H1 (cell line): ENCODE measurements at regions not wholly inside any gene's neighbourhood (a gene's known extent, or its start where the extent isn't known, plus 50 kb on each side); places are given as distances from the start of the nearest gene placed in this dataset.

Experiments used
- CTCF ChIA-PET: fragments of 300-600 bp; sonication (Branson Sonifier 250); formaldehyde crosslinking; loops from one replicate; lab custom pipeline; 2021; ENCODE audit not compliant: partially characterized antibody; lab: Charles Lee
- POLR2A ChIA-PET: fragments of 300-600 bp; sonication (Branson Sonifier 250); formaldehyde crosslinking; loops from one replicate; lab custom pipeline; 2021; ENCODE audit warnings: inconsistent platforms; ENCODE audit not compliant: partially characterized antibody; lab: Charles Lee
- DNase-seq, 2 experiments: peaks; one replicate each; pipeline versions ENCODE4 v3.0.0 to v3.0.0-alpha.2; 2010 to 2022; ENCODE audit warnings: low spot score in 2 of 2, low read depth in 1 of 2, mixed read lengths in 1 of 2
- FAIRE-seq: peaks from 2 replicates; lab custom pipeline; 2011; peaks lifted over from hg19 to GRCh38; lab: Jason Lieb, UNC
- H2AFZ ChIP-seq: 2 replicates; pipeline ENCODE4 v1.8.1; 2012; ENCODE audit warnings: low read length, inconsistent platforms
- H2AK5ac ChIP-seq: 2 replicates; pipeline ENCODE4 v1.6.1; 2013; ENCODE audit warnings: low read depth, low read length
- H2BK120ac ChIP-seq: replicated peaks from 2 replicates; pipeline ENCODE3; 2013; ENCODE audit warnings: low read depth, low read length, inconsistent platforms
- H2BK12ac ChIP-seq: 2 replicates; pipeline ENCODE4 v1.6.1; 2013; ENCODE audit warnings: low read depth, low read length
- H2BK15ac ChIP-seq: 2 replicates; pipeline ENCODE4 v1.6.1; 2013; ENCODE audit warnings: low read length
- H2BK20ac ChIP-seq: 2 replicates; pipeline ENCODE4 v1.6.1; 2013; ENCODE audit warnings: low read length
- H2BK5ac ChIP-seq: 2 replicates; pipeline ENCODE4 v1.6.1; 2013; ENCODE audit warnings: low read depth, low read length
- H3K14ac ChIP-seq: 2 replicates; pipeline ENCODE4 v1.6.1; 2013; ENCODE audit warnings: inconsistent platforms; ENCODE audit not compliant: insufficient read length
- H3K18ac ChIP-seq: 2 replicates; pipeline ENCODE4 v1.6.1; 2013; ENCODE audit warnings: low read length; ENCODE audit errors: extremely low read depth
- H3K23ac ChIP-seq: 2 replicates; pipeline ENCODE4 v1.6.1; 2013; ENCODE audit warnings: inconsistent platforms; ENCODE audit not compliant: insufficient read length
- H3K23me2 ChIP-seq: 2 replicates; pipeline ENCODE4 v1.6.1; 2013; ENCODE audit warnings: low read depth, low read length
- H3K27ac ChIP-seq: 2 replicates; pipeline ENCODE4 v1.6.1; 2011; ENCODE audit warnings: low read depth, low read length, inconsistent platforms
- H3K27me3 ChIP-seq, 4 experiments: replicated peaks in 1 of 4; 1 replicate in 1 of 4; 2 replicates in 3 of 4; pipeline versions ENCODE4 v1.6.1 to v1.8.1; 2011 to 2013; ENCODE audit warnings: low read length in 3 of 4, mild to moderate bottlenecking in 3 of 4, inconsistent platforms in 2 of 4, mixed read lengths in 2 of 4, moderate library complexity in 1 of 4; ENCODE audit not compliant: control insufficient read depth in 3 of 4, insufficient read depth in 3 of 4; ENCODE audit errors: extremely low read depth in 1 of 4
- H3K36me3 ChIP-seq, 4 experiments: 2 replicates each; pipeline versions ENCODE4 v1.6.1 to v1.8.1; 2011 to 2013; ENCODE audit warnings: mild to moderate bottlenecking in 4 of 4, low read length in 3 of 4, moderate library complexity in 2 of 4, control low read depth in 1 of 4, inconsistent platforms in 1 of 4; ENCODE audit not compliant: insufficient read depth in 4 of 4, control insufficient read depth in 2 of 4
- H3K4ac ChIP-seq: replicated peaks from 2 replicates; pipeline ENCODE3; 2013; ENCODE audit warnings: low read length, low read depth, mixed read lengths, inconsistent platforms; ENCODE audit not compliant: insufficient read length
- H3K4me1 ChIP-seq, 4 experiments: replicated peaks in 1 of 4; 1 replicate in 1 of 4; 2 replicates in 3 of 4; pipeline versions ENCODE4 v1.6.1 to v1.8.1; 2011 to 2013; ENCODE audit warnings: low read length in 3 of 4, inconsistent platforms in 2 of 4, mixed read lengths in 1 of 4; ENCODE audit not compliant: insufficient read depth in 4 of 4, control insufficient read depth in 3 of 4
- H3K4me2 ChIP-seq, 2 experiments: 2 replicates each; pipeline versions ENCODE4 v1.6.1 to v1.8.1; 2011 to 2013; ENCODE audit warnings: low read depth in 2 of 2, low read length in 2 of 2, control low read depth in 1 of 2, inconsistent platforms in 1 of 2, mild to moderate bottlenecking in 1 of 2; ENCODE audit not compliant: insufficient read depth in 1 of 2
- H3K4me3 ChIP-seq, 4 experiments: fragments of 200-600, 300-600 bp in 1 of 4; sonication (generic), shearing (Covaris generic), sonication (Bioruptor Twin) in 1 of 4; 2 replicates each; pipeline versions ENCODE4 v1.5.1 to v1.8.1; 2011 to 2016; ENCODE audit warnings: low read length in 4 of 4, low read depth in 3 of 4, control low read depth in 2 of 4, inconsistent platforms in 2 of 4, mild to moderate bottlenecking in 2 of 4, mixed read lengths in 1 of 4, moderate library complexity in 1 of 4; ENCODE audit not compliant: insufficient read depth in 2 of 4; ENCODE audit errors: extremely low read depth in 1 of 4
- H3K56ac ChIP-seq: replicated peaks from 2 replicates; pipeline ENCODE3; 2013; ENCODE audit warnings: low read depth, mild to moderate bottlenecking, mixed read lengths, low read length, inconsistent platforms; ENCODE audit not compliant: insufficient read length
- H3K79me1 ChIP-seq: 2 replicates; pipeline ENCODE4 v1.6.1; 2013; ENCODE audit warnings: low read depth, low read length, control low read depth
- H3K79me2 ChIP-seq, 2 experiments: 2 replicates each; pipeline versions ENCODE4 v1.6.1 to v1.8.1; 2012 to 2013; ENCODE audit warnings: low read length in 2 of 2, mild to moderate bottlenecking in 2 of 2, inconsistent platforms in 1 of 2; ENCODE audit not compliant: insufficient read depth in 2 of 2, control insufficient read depth in 1 of 2
- H3K9ac ChIP-seq, 4 experiments: replicated peaks in 1 of 4; 1 replicate in 1 of 4; 2 replicates in 3 of 4; pipeline versions ENCODE4 v1.6.1 to v1.8.1; 2011 to 2013; ENCODE audit warnings: low read depth in 3 of 4, low read length in 3 of 4, control low read depth in 2 of 4, mild to moderate bottlenecking in 2 of 4, moderate library complexity in 2 of 4, inconsistent platforms in 1 of 4; ENCODE audit errors: extremely low read depth in 1 of 4
- H3K9me3 ChIP-seq, 2 experiments: 2 replicates each; pipeline versions ENCODE4 v1.6.1 to v1.8.1; 2012 to 2013; ENCODE audit warnings: mild to moderate bottlenecking in 2 of 2, moderate library complexity in 2 of 2, control low read depth in 1 of 2, inconsistent platforms in 1 of 2, low read depth in 1 of 2, low read length in 1 of 2, mixed read lengths in 1 of 2; ENCODE audit not compliant: insufficient read depth in 2 of 2
- H4K20me1 ChIP-seq, 2 experiments: replicated peaks in 1 of 2; 2 replicates each; pipeline versions ENCODE3 to v1.8.1; 2011 to 2013; ENCODE audit warnings: inconsistent platforms in 2 of 2, low read length in 2 of 2, mild to moderate bottlenecking in 1 of 2; ENCODE audit not compliant: insufficient read depth in 2 of 2, control insufficient read depth in 1 of 2
- H4K5ac ChIP-seq: 2 replicates; pipeline ENCODE4 v1.6.1; 2013; ENCODE audit warnings: low read length, low read depth, mixed read lengths, inconsistent platforms; ENCODE audit not compliant: insufficient read length
- H4K8ac ChIP-seq: 2 replicates; pipeline ENCODE4 v1.8.0; 2013; ENCODE audit warnings: mild to moderate bottlenecking, moderate library complexity, low read length, inconsistent platforms; ENCODE audit not compliant: insufficient read depth; ENCODE audit errors: extremely low read depth
- H4K91ac ChIP-seq: replicated peaks from 2 replicates; pipeline ENCODE3; 2013; ENCODE audit warnings: low read length, mixed read lengths, inconsistent platforms; ENCODE audit not compliant: insufficient read length
- BCL11A ChIP-seq, 2 experiments: IDR thresholded peaks; one replicate each; pipeline ENCODE4 v1.6.1; 2011; ENCODE audit warnings: low read depth in 2 of 2, low read length in 2 of 2, mild to moderate bottlenecking in 2 of 2
- CEBPB ChIP-seq: IDR thresholded peaks from 2 replicates; pipeline ENCODE4 v1.6.1; 2012; ENCODE audit warnings: low read depth, low read length
- CHD2 ChIP-seq: IDR thresholded peaks from 2 replicates; pipeline ENCODE4 v1.6.1; 2012; ENCODE audit warnings: low read length, improper control_type of control experiment
- CREB1 ChIP-seq: IDR thresholded peaks from 2 replicates; pipeline ENCODE4 v1.6.1; 2012; ENCODE audit warnings: inconsistent platforms
- CTBP2 ChIP-seq: IDR thresholded peaks from 2 replicates; pipeline ENCODE4 v1.7.0; 2011; ENCODE audit warnings: borderline replicate concordance, mild to moderate bottlenecking, moderate library complexity, mixed read lengths, low read length; ENCODE audit not compliant: insufficient read depth, insufficient read length
- JUND ChIP-seq: IDR thresholded peaks from 2 replicates; pipeline ENCODE4 v1.6.1; 2011; ENCODE audit warnings: mild to moderate bottlenecking, improper control_type of control experiment, low read length
- KDM1A ChIP-seq: fragments of 200-600, 300-600 bp; sonication (generic); IDR thresholded peaks from 2 replicates; pipeline ENCODE4 v1.7.1; 2016; ENCODE audit warnings: mild to moderate bottlenecking, low read length, borderline replicate concordance
- NANOG ChIP-seq: IDR thresholded peaks from 2 replicates; pipeline ENCODE4 v1.6.1; 2011; ENCODE audit warnings: low read length, low read depth, mild to moderate bottlenecking, inconsistent platforms; ENCODE audit not compliant: insufficient read depth, poor library complexity, severe bottlenecking
- RBBP5 ChIP-seq: IDR thresholded peaks from 2 replicates; pipeline ENCODE4 v1.7.1; 2012; ENCODE audit warnings: low read depth, mild to moderate bottlenecking, inconsistent platforms, low read length, moderate library complexity, borderline replicate concordance
- SIX5 ChIP-seq: IDR thresholded peaks from 2 replicates; pipeline ENCODE4 v1.6.1; 2011; ENCODE audit warnings: mild to moderate bottlenecking, low read depth, low read length
- WGBS, 2 experiments: shearing (Covaris generic) in 1 of 2; methylation state at CpG; one replicate each; pipeline versions ENCODE4 v1.1.6 to v1.1.7; 2013 to 2015; ENCODE audit warnings: low lambda C conversion rate in 2 of 2, mixed read lengths in 2 of 2, inconsistent platforms in 1 of 2, low coverage in 1 of 2, missing lambda C conversion rate in 1 of 2; ENCODE audit not compliant: insufficient replicate concordance in 2 of 2, insufficient coverage in 1 of 2, insufficient read length in 1 of 2; ENCODE audit errors: extremely low coverage in 1 of 2, missing lambda C conversion rate in 1 of 2; 5-methylcytosine and 5-hydroxymethylcytosine counted together

DNA sequence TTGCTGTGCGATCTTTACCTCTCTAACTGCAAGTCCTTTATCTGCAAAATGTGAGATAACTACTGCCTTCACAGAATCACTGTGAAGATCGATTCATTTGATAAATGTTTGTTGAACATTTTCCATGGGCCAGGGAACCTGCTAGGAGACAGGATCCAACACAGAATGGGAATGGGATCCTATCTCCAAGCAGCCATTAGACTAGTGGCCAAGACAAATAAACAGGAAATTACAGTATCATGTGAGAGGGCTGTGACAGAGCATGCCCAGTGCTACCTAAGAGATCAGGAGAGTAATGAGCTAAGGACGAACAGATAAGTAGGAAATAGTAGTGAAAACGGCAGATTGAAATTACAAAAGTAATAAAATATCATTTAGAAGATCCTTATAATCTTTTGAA lies 105.7 kb downstream of the GRIN2B start:
- Histone ChIP-seq H3K4me3 (no peak overlapping the region), H3K4me2 (no peak overlapping the region), H3K18ac (no peak overlapping the region), H2BK15ac (no peak overlapping the region), H3K23ac (no peak overlapping the region), H3K23me2 (no peaks in the 10 kb centered on the region), H3K36me3 (no peaks in the 10 kb centered on the region), H3K9me3 (no peaks in the 10 kb centered on the region), H3K27ac (no peak overlapping the region), H4K91ac (no peak overlapping the region), H3K14ac (no peak overlapping the region), H2BK5ac (no peak overlapping the region), H2BK20ac (no peak overlapping the region), H3K9ac (no peak overlapping the region), H3K4ac (no peak overlapping the region), H2BK120ac (no peak overlapping the region), H2BK12ac (no peak overlapping the region), H3K56ac (no peak overlapping the region), H2AK5ac (no peak overlapping the region), H4K5ac (no peak overlapping the region), H3K79me1 (no peaks in the 10 kb centered on the region), H2AFZ (peak overlapping the region; percentile 18; the same call in 1 of the 2 replicates), H3K27me3 (no peaks in the 10 kb centered on the region), H4K20me1 (no peaks in the 10 kb centered on the region), H3K4me1 (no peaks in the 10 kb centered on the region; a peak in 1 of 7 replicates), H4K8ac (no peak overlapping the region), H3K79me2 (no peaks in the 10 kb centered on the region)
- ChIA-PET CTCF (interaction anchor here (0.6 to 3.2 kb wide), 6 partner anchors 12 to 134 kb away, joined by 3 to 18 read pairs (median 3); partner anchors contain the start of gene GRIN2B), POLR2A (no interaction called here)
- DNase-seq, result no peak
- 84% methylated on average over 4 of the region's 4 CpGs; no CpG with 5 or more reads in 1 of the 2 experiments for WGBS, 2 experiments
- no peak for FAIRE-seq
- TF ChIP-seq CHD2 (no peak), SIX5 (no peak), BCL11A (IDR thresholded peaks at IDR 0.05; ENCODE audit: low read depth in 2 of 2, low read length in 2 of 2) (no peak), RBBP5 (no peak), CREB1 (no peak), NANOG (no peak), CTBP2 (no peak), JUND (no peak), KDM1A (no peak), CEBPB (no peak)
